Thyroid gland (tissue), 4 donors: ENCODE measurements at regions not wholly inside any gene's neighbourhood (a gene's known extent, or its start where the extent isn't known, plus 50 kb on each side); places are given as distances from the start of the nearest gene placed in this dataset.

ENCODE experiments used
- CTCF ChIP-seq, 6 experiments: fragments of 200-600 bp in 3 of 6; fragments of 450-650 bp in 3 of 6; sonication (generic) in 3 of 6; IDR thresholded peaks; one replicate each; pipeline ENCODE4 v1.5.1; 2016 to 2019; ENCODE audit warnings: antibody characterized with exemption in 6 of 6, mild to moderate bottlenecking in 2 of 6, inconsistent platforms in 1 of 6, moderate library complexity in 1 of 6
- POLR2A ChIP-seq, 2 donors: fragments of 450-650 bp; IDR thresholded peaks; one replicate each; pipeline ENCODE4 v1.6.1; 2017; ENCODE audit warnings: antibody characterized with exemption in 2 of 2, mild to moderate bottlenecking in 2 of 2, moderate library complexity in 1 of 2

- TF ChIP-seq CTCF (IDR thresholded peaks at IDR 0.05) (no peak), POLR2A (IDR thresholded peaks at IDR 0.05) (no peak)
These were observed 776.3 kb downstream of the BCL11A start for GRCh38 chr2:59777120-59777519.
